HepG2 (cell line): ENCODE measurements at regions not wholly inside any gene's neighbourhood (a gene's known extent, or its start where the extent isn't known, plus 50 kb on each side); places are given as distances from the start of the nearest gene placed in this dataset.
A peak's percentile ranks its signal among the peaks of the same experiment; 100 is the strongest.

Experiments used
- ATAD3A ChIP-seq: sonication (generic); formaldehyde crosslinking; IDR thresholded peaks from 2 replicates; pipeline ENCODE4 v1.4.0; 2020; ENCODE audit warnings: missing genetic modification reagents
- MATR3 ChIP-seq: sonication (generic); formaldehyde crosslinking; IDR thresholded peaks from 2 replicates; pipeline ENCODE4 v1.4.0; 2020; ENCODE audit warnings: missing genetic modification reagents
- NCOA2 ChIP-seq: sonication (generic); formaldehyde crosslinking; IDR thresholded peaks from 2 replicates; pipeline ENCODE4 v1.8.0; 2022; ENCODE audit warnings: inconsistent platforms
- SMAD9 ChIP-seq: sonication (generic); formaldehyde crosslinking; IDR thresholded peaks from 2 replicates; pipeline ENCODE4 v1.5.1; 2020; ENCODE audit warnings: mild to moderate bottlenecking, missing genetic modification reagents
- SRY ChIP-seq: sonication (generic); formaldehyde crosslinking; IDR thresholded peaks from 2 replicates; pipeline ENCODE4 v1.8.0; 2022; ENCODE audit warnings: mild to moderate bottlenecking, missing genetic modification reagents
- U2AF1 ChIP-seq: fragments of 200-400 bp; formaldehyde crosslinking; optimal IDR thresholded peaks from 2 replicates; pipeline ENCODE3; 2017; ENCODE audit warnings: mild to moderate bottlenecking, low read depth, low read length
- TF ChIP-seq, protein P1 (sequence below): sonication (generic); formaldehyde crosslinking; IDR thresholded peaks from 2 replicates; pipeline ENCODE4 v1.4.0; 2020; ENCODE audit warnings: missing genetic modification reagents
- TF ChIP-seq, protein P2 (sequence below): IDR thresholded peaks from 2 replicates; pipeline ENCODE4 v1.6.1; 2016
- TF ChIP-seq, protein P3 (sequence below): sonication (generic); formaldehyde crosslinking; IDR thresholded peaks from 2 replicates; pipeline ENCODE4 v1.4.0; 2020; ENCODE audit warnings: missing genetic modification reagents, borderline replicate concordance
- TF ChIP-seq, protein P4 (sequence below), 2 experiments: sonication (generic) in 1 of 2; formaldehyde crosslinking in 1 of 2; IDR thresholded peaks; 2 replicates each; pipeline versions ENCODE4 v1.4.0 to v1.6.1; 2016 to 2020; ENCODE audit warnings: borderline replicate concordance in 1 of 2, low read depth in 1 of 2, mild to moderate bottlenecking in 1 of 2, missing genetic modification reagents in 1 of 2
- TF ChIP-seq, protein P5 (sequence below): sonication (generic); formaldehyde crosslinking; conservative IDR thresholded peaks from 2 replicates; pipeline ENCODE4 v1.4.0; 2020; ENCODE audit warnings: missing genetic modification reagents

DNA sequence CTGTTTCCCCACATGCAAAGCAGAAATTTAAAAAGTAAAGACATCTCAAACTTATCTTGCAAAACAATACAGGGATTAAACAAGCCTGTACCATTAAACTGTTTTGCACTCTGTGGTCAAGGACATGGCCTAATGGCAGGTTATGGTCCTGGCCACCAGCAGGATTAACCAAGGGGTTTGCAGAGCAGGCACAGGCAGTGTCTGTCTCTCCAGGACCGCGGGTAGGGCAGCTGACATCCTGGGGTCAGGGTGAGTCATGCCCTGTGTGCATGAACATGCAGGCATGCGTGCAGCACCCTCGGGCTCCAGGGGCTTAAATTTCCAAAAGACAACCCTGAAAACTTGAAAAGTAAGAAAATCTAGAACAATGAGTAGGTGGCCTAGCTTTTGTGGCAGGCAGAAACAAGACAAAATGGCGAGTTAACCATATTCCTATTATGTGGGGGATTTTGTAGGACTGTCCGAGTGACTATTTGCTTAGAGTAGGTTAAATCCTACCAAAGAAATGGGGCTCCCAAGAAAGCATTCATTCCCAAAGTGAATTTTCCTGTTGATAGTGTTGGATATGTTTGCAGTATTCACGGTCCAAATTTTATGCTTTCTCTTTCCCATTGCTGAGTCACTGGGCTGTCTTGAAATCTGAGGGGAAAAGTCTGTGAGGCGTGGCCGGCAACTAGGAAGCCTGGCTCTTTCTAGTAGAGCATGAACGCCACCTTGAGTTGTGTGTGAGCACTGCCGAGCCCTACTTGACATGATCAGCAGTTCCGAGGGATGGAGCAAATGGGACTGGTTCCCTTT is 158.4 kb upstream of the FAM20A start (continued):
- TF ChIP-seq, protein P1, sequence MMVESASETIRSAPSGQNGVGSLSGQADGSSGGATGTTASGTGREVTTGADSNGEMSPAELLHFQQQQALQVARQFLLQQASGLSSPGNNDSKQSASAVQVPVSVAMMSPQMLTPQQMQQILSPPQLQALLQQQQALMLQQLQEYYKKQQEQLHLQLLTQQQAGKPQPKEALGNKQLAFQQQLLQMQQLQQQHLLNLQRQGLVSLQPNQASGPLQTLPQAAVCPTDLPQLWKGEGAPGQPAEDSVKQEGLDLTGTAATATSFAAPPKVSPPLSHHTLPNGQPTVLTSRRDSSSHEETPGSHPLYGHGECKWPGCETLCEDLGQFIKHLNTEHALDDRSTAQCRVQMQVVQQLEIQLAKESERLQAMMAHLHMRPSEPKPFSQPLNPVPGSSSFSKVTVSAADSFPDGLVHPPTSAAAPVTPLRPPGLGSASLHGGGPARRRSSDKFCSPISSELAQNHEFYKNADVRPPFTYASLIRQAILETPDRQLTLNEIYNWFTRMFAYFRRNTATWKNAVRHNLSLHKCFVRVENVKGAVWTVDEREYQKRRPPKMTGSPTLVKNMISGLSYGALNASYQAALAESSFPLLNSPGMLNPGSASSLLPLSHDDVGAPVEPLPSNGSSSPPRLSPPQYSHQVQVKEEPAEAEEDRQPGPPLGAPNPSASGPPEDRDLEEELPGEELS (CRISPR knock-in tag), result peak; percentile 76; the same call in 1 of the 2 replicates
- TF ChIP-seq, protein P2, sequence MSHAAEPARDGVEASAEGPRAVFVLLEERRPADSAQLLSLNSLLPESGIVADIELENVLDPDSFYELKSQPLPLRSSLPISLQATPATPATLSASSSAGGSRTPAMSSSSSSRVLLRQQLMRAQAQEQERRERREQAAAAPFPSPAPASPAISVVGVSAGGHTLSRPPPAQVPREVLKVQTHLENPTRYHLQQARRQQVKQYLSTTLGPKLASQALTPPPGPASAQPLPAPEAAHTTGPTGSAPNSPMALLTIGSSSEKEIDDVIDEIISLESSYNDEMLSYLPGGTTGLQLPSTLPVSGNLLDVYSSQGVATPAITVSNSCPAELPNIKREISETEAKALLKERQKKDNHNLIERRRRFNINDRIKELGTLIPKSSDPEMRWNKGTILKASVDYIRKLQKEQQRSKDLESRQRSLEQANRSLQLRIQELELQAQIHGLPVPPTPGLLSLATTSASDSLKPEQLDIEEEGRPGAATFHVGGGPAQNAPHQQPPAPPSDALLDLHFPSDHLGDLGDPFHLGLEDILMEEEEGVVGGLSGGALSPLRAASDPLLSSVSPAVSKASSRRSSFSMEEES, result peak; percentile 66
- TF ChIP-seq SRY (CRISPR knock-in tag) (no peak), U2AF1 (no peak), NCOA2 (peak; percentile 87), SMAD9 (CRISPR knock-in tag) (no peak), MATR3 (CRISPR knock-in tag) (no peak), ATAD3A (peak; percentile 72; the same call in 1 of the 2 replicates)
- TF ChIP-seq, protein P3, sequence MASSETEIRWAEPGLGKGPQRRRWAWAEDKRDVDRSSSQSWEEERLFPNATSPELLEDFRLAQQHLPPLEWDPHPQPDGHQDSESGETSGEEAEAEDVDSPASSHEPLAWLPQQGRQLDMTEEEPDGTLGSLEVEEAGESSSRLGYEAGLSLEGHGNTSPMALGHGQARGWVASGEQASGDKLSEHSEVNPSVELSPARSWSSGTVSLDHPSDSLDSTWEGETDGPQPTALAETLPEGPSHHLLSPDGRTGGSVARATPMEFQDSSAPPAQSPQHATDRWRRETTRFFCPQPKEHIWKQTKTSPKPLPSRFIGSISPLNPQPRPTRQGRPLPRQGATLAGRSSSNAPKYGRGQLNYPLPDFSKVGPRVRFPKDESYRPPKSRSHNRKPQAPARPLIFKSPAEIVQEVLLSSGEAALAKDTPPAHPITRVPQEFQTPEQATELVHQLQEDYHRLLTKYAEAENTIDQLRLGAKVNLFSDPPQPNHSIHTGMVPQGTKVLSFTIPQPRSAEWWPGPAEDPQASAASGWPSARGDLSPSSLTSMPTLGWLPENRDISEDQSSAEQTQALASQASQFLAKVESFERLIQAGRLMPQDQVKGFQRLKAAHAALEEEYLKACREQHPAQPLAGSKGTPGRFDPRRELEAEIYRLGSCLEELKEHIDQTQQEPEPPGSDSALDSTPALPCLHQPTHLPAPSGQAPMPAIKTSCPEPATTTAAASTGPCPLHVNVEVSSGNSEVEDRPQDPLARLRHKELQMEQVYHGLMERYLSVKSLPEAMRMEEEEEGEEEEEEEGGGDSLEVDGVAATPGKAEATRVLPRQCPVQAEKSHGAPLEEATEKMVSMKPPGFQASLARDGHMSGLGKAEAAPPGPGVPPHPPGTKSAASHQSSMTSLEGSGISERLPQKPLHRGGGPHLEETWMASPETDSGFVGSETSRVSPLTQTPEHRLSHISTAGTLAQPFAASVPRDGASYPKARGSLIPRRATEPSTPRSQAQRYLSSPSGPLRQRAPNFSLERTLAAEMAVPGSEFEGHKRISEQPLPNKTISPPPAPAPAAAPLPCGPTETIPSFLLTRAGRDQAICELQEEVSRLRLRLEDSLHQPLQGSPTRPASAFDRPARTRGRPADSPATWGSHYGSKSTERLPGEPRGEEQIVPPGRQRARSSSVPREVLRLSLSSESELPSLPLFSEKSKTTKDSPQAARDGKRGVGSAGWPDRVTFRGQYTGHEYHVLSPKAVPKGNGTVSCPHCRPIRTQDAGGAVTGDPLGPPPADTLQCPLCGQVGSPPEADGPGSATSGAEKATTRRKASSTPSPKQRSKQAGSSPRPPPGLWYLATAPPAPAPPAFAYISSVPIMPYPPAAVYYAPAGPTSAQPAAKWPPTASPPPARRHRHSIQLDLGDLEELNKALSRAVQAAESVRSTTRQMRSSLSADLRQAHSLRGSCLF (CRISPR knock-in tag), result no peak; the same call in 1 of the 2 replicates
- TF ChIP-seq, protein P4, sequence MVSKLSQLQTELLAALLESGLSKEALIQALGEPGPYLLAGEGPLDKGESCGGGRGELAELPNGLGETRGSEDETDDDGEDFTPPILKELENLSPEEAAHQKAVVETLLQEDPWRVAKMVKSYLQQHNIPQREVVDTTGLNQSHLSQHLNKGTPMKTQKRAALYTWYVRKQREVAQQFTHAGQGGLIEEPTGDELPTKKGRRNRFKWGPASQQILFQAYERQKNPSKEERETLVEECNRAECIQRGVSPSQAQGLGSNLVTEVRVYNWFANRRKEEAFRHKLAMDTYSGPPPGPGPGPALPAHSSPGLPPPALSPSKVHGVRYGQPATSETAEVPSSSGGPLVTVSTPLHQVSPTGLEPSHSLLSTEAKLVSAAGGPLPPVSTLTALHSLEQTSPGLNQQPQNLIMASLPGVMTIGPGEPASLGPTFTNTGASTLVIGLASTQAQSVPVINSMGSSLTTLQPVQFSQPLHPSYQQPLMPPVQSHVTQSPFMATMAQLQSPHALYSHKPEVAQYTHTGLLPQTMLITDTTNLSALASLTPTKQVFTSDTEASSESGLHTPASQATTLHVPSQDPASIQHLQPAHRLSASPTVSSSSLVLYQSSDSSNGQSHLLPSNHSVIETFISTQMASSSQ (IDR thresholded peaks at IDR 0.05; ENCODE audit: low read depth), result no peak; the same call in 1 of the 2 replicates
- TF ChIP-seq, protein P4 (CRISPR knock-in tag; IDR thresholded peaks at IDR 0.05; ENCODE audit: borderline replicate concordance), result peak; percentile 68; the same call in 1 of the 2 replicates
- TF ChIP-seq, protein P5, sequence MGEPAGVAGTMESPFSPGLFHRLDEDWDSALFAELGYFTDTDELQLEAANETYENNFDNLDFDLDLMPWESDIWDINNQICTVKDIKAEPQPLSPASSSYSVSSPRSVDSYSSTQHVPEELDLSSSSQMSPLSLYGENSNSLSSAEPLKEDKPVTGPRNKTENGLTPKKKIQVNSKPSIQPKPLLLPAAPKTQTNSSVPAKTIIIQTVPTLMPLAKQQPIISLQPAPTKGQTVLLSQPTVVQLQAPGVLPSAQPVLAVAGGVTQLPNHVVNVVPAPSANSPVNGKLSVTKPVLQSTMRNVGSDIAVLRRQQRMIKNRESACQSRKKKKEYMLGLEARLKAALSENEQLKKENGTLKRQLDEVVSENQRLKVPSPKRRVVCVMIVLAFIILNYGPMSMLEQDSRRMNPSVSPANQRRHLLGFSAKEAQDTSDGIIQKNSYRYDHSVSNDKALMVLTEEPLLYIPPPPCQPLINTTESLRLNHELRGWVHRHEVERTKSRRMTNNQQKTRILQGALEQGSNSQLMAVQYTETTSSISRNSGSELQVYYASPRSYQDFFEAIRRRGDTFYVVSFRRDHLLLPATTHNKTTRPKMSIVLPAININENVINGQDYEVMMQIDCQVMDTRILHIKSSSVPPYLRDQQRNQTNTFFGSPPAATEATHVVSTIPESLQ (CRISPR knock-in tag), result no peak
